HG03432 (cell line): ENCODE measurements at regions not wholly inside any gene's neighbourhood (a gene's known extent, or its start where the extent isn't known, plus 50 kb on each side); places are given as distances from the start of the nearest gene placed in this dataset.
"Not testable (repeated sequence)": the region's sequence is repeated elsewhere in the genome, so short reads cannot be mapped to it uniquely, and the experiment has no call there.

ENCODE experiments used
- ATAC-seq: cut with Tn5 transposase; IDR thresholded peaks from one replicate; pipeline ENCODE4 v1.9.1; 2021; ENCODE audit warnings: mild to moderate bottlenecking, moderate library complexity; ENCODE audit not compliant: unreplicated experiment

DNA sequence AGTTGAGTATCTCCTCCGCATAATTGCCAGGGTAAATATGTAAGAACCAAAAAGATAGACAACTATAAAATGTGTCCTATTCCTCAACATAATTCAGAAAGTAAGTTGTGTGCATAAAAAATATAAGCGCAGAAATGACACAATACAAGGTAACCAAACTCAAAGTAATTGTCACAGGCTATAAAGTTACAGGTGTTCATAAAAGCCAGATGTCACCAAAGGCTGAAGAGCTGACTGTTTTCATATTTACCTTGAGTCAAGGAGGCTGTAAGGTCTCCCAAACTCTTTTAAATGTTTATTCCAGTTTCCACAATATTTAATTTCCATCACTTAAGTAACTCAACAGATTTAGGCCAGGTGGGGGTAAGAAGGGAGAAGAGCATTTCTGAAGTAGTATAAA is 192.2 kb upstream of the MARCKS start:
- no peak for ATAC-seq

DNA sequence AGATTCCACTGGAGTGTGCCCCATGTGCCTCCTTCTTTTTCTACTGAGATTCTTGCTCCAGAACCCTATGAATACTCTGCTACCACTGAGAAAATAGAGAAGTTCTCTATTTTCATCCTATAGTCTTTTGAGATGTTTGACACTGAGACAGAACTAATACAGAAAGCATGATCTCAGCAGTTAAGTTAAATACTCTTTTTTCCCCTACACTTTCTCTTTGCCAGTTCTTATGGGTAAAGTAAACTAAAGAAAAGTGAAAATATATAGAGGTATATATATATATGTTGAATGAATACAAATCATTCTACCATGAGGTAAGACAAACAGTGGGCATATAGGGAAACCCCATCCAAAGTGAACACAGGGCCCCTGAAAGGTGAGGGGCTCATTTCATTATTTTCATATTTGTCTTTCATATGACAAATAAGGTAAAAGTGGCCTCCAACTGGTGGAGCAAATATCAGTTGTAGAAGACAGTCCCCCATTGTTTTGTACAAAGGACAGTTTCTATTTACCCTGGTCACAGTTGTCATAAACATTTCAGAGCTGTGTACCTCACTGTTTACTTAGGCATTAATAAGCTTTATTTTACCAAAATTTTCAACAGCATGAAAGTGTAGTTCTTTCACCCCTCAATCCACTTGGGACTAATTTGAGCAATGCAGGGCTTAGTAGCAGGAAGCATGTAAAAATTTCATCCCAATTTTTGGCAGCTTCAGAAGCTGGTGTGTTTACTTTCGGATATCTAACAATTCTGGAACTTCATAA is 188.3 kb upstream of the MARCKS start:
- peak; percentile 39 for ATAC-seq

DNA sequence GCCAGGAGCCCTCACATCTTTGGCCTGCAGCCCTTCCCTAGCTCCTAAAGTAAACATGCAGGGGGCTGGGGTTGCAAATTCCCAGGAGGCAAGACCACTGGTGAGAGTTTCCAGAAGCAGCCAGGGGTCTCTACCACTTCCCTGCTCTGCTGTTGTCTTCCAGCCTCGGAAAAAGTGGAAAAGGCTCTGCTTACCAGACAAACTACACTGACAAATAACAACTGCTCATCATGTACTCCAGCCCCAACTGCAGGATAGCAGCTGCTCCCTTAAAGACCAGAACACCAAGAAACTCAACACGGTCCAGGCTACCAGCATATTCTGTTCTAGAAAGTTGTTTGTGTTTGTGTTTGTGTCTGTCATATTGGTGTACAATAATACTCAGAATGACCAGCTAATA is 187.5 kb upstream of the MARCKS start:
- ATAC-seq: no peak

DNA sequence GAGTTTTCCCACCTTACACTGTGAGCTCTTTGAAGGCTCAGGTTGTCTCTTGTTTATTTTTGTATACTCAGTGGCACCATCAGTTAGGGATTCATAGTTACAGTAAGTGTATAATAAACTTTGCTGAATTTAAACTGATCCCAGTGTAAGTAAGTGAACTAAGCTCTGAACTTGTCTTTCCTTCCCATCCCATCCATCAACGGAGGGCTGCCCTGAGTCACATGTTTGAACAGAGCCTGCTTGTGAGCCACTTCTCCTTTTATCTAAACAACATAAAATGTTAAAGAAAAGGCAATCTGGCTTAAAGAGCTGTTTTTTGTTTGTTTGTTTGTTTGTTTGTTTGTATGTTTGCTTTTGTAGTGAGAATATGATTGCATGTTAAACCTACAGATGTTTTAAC is 185.7 kb upstream of the MARCKS start:
- peak; percentile 39 for ATAC-seq

DNA sequence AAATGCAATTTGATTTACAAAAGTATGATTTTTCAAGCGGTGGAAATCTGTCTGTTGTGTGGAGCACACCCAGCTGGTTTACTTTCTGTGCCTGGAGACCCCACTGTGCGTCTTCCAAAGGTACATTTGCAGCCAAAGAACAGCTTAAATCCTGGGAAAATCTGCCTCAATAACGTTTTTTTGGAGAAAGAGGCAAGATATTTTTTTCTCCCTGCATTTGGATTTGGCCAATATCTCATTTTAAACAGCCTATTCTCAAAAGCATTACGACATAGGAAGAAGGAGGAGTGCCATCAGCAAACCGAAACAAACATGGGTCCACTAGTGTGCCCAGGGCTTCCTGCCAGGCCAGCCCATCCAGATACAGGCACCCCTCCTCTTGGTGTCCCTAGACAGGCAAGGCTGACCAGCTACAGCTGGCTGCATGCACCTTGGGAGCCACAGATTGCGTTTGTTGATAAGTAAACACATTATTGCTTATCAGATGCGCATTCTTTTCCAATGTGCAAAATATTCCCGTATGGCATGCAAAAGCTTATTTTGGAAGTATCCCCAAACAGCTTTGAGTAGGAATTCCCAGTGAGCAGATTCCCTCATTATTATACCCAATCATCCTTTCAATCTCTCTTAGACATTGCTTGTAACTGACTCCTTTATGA is 184.5 kb upstream of the MARCKS start:
- no peak for ATAC-seq

DNA sequence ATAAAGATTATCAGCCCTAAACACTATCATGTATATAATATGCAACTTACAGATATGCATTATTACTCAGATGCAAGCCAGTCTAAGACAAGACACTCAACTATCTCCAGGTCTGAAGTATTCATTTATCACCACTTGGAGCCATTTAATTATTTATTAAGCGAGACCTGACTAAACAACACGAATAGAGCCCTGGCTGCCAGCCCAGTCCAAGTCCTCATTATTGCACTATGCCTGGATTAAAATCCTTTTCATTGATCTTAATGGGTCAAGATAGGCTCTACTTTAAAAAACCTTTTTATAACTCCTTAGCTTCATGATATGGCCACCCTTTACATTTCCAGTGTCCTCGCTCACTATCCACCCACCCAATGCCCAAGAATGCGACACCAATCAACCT is 183.1 kb upstream of the MARCKS start:
- no peak for ATAC-seq

DNA sequence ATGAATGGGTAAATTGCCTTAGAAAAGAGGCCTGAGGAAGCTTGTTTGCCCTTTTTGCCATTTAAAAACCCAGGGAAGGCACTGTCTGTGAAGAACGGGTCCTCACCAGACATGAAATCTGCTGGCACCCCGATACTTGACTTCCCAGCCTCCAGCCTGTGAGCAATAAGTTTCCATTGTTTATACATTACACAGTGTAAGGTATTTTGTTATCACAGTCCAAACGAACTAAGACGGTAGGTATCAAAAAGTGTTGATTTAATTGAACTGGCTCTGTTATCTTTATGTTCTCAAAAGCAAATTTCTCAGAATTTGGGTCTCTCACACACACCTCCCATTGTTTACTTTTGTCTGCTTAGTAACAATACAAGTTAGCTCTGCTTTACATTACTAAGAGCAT is 181.1 kb upstream of the MARCKS start:
- no peak for ATAC-seq

DNA sequence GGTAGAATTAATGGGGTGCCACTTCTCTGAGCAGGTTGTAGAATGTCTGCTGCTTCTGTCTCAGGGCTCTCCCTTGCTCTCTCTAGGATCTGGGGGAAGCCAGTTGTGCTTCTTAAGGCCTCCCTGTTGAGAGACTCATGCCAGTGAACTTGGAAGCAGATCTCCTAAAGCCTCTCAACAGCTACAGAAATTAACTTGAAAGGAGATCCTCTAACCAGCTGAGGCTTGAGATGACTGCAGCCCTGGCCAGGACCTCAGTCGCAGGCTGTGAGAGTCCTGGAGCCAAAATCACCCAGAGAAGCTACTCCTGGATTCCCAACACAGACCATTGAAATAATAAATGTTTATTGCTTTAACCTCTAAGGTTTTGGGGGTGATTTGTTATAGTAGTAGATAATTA is 180.2 kb upstream of the MARCKS start:
- ATAC-seq: no peak

DNA sequence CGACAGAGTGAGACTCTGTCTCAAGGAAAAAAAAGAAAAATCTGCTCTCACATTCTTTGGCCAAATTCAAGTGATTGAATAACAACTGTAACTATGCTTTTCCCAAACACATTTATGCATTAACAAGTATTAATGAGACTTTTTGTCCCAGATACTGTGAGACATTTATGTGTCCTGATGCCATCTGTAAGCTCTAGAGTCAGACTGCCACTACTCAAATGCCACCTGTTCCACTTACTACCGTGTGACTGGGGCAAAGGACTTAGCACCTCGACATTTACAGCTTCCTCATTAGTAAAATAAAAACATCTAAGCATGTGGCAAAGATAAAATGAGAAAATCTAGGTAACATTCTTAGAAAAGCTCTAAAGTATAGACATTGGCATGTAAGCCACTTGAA is 178.1 kb upstream of the MARCKS start:
- ATAC-seq: no peak

DNA sequence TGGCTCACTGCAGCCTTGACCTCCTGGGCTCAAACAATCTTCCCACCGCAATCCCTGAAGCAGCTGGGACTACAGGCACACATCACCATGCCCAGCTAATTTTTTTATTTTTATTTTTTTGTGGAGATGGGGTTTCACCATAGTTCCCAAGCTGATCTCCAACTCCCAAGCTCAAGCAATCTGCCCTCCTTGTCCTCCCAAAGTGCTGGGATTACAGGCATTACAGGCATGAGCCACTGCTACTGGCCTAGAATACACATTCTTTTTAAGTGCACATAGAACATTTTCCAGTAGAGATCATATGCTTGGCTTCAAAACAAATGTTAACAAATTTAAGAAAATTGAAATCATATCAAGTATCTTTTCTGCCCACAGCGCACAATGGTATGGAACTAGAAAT is 176.8 kb upstream of the MARCKS start:
- no peak for ATAC-seq

DNA sequence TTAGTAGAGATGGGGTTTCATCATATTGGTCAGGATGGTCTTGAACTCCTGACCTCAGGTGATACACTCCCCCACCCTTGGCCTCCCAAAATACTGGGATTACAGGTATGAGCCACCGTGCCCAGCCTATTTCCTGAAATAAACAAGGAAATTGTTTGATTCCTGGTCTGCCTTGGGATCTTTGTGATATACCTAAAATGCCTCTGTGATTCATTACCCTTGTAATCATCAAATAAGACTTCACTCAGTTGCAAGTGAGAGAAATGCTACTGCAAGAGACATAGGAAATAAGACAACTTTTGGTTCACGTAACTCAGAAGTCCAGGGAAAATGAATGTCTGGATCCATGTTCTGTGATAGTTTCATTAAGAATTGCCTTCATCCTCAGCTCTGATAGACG is 173.2 kb upstream of the MARCKS start:
- no peak for ATAC-seq

DNA sequence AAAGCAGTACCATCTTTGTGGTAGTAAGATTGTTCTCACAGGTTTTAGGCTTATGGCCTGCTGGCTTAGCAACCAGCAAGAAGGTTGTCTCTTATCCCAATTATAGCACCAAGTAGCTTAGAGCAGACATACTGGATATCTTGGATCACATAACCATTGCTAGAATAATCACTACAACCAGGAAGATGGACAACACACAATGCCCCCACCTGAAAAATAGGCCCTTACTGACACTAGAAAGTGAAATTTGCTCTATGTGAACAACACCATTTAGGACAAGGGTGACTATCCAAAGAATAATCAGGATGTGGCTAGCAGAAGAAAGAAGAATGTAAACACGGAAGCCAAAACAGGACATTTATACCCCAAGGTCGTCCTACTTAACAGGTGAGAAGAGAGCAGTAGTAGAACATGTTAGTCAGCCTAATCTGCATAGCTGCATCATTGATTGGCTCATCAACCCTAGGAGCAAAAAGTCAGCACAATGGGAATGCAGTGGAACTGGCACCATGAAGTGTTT is 172.7 kb upstream of the MARCKS start:
- no peak for ATAC-seq

DNA sequence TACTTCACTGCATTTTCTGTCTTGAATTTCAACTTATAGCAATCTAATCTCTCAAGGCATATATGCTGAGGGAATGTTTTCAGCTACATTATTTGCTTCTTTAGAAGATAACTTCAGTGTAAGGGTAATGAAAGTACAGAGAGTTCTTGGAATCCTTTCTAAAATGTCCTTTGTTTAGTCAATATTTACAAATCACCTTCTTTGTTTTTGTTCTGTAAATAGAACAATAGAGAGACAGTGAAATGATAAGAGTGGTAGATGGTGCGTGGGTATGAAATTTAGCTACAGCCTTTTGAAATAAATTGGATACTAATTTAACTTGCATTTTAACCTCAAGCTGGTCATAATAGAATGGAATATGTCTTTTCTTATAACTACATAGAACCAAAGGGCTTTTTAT is 171.1 kb upstream of the MARCKS start:
- no peak for ATAC-seq

DNA sequence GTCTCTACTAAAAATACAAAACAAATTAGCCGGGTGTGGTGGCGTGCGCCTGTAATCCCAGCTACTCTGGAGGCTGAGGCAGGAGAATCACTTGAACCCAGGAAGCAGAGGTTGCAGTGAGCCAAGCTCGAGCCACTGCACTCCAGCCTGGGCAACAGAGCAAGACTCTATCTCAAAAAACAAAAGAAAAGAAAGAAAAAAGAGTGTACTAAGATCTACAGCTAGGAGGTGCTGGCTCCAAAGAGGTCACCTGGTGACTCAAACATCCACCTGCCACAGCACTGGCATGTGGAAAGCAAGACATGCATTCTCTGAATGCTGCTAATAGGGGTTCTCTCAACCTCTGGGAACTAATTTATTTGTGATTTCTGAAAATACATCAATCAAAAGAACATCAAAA is 167.5 kb upstream of the MARCKS start:
- not testable (repeated sequence) for ATAC-seq

DNA sequence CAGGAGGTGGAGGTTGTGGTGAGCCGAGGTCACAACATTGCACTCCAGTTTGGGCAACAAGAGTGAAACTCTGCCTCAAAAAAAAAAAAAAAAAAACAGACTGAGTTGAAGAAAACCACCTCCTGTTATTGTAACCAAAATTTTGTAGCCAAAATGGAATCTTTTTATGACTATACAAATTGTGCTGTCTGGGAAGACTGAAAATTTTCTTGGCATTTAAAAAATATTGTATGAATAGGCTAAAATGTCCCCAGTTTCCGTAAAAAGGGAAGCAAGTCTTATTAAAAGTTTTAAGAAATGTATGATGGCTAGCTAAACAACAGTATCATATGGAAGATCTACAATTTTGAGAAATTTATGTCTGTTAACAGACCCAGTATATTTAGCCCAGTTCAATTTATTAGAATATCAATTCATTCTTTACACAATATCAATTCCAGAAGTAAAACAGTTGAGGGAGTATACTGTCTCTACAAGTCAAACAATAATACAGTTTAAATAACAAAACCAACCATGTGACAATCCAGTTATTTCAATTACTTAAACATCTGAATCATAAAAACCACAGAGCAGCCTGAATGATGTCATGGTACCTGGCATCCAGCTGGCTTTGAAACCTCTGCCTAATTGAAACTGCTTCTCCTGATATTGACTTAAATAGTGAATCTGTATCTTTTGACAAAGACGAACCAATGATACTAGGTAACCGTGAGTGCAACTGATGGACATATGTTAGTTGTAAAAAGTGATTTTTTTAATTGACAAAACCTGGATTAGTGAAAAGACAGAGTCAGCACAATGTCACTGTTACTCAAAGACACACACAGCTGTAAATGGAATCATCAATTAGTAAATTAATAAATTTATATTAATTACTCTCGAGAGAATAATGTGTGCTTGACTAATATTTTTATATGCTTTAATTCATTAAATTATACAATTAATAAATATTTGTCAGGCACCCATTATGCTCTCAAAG is 166.6 kb upstream of the MARCKS start:
- peak; percentile 90 for ATAC-seq

DNA sequence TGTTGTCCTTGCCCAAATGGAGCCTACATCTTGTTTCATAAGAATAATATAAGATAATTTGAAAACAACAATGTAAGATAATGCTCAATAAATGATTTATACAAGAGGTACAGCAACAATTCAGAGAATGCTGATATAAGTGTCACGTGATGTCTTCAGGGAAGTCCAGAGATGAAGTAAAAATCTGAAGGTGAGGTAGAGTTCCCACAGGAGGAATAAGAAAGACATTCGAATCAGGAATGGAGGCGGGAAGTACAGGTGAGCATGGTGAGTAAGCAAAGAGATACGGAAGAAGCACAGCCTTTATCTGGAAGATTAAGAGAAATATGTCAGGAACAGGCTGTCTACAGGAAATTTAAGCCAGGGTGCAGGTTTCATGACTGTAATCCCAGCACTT is 165.9 kb upstream of the MARCKS start:
- ATAC-seq: no peak

DNA sequence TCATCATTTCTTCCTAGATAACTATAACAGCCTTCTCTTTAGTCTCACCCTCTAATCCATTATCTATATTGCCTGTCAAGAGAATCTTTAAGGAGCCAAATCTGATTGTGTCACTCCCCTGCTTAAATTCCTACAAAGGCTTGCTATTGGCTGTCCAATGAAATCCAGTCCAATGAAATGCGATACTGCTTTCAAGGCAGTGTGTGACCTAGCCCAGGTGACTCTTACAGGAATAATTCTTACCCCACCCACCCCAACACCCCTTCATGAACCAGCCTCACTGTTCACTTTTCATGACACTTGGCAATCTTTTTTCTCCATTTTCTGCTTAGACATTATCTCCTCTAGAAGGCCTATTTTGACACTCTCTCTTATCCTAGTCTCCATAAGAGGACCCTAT is 163.3 kb upstream of the MARCKS start:
- ATAC-seq: no peak

DNA sequence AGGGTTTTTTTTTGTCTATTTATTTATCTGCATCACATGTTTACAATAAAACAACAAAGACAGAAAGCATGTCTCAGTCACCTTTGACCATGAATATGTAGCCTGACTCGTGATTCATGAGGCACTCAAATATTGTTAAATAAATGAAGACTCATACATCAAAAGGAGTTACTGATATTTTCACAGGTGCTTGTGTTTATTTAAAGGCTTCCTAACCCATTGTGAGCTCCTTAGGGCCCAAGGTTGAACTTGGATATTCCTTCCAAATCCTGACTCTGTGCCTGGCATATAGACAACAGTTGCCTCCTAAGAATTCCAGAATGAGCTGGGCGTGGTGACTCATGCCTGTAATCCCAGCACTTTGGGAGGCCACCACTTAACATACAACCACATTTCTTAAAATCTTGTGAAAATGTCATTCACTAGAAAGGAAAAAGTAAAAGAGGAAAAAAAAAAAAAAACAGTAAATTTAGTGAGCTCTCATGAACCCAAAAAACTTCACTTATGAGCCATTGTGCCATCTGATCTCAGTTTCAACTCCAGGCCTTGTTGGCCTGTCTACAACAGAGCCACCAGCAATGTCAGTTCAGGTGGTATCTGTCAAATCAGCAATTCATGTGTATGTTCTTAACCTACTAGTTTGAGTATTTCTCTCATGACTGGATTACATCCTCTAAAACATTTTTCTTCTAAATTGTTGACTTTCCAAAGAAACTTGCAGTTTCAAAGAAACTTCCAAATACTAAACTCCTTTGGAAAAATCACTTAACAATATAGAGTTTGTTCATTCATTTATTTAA is 162.7 kb upstream of the MARCKS start:
- ATAC-seq: no peak

DNA sequence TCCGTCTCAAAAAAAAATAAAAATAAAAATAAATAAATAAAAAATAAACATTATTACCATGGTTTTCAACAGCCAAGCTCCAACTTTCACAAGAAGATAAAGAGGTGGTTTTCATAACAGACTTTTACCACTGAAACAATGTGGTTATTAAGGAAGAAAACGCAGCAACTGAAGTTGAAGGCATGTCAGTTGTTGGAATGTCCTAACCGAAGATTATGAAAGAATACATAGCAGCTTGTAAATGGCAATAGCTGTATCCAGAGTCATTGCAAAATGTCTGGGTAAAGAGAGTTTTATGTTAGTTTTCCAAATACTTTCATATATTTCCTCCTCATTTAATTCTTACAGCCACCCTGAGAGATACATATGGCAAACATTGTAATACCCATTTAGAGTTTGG is 161.6 kb upstream of the MARCKS start:
- ATAC-seq: no peak

DNA sequence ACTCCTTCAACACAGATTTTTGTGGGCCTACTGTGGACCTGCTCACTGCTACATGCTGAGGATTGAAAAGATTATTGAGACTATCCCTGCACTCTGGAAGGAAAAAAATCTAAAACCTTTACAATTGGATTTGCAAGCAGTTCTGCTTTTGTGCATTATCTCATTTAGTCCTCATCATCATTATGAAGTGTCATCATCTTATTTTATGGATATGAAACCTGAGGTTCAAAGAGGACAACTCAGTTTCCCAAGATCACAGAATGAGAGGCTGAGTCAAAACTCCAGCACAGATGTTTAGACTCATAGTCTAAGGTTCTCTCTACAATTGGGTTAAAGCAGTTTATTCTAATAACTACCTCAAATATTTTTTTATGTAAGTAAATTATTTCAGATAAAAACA is 160.2 kb upstream of the MARCKS start:
- peak; percentile 30 for ATAC-seq
